GM12892 (cell line): ENCODE measurements at regions not wholly inside any gene's neighbourhood (a gene's known extent, or its start where the extent isn't known, plus 50 kb on each side); places are given as distances from the start of the nearest gene placed in this dataset.

Experiments used
- POLR2A ChIP-seq: IDR thresholded peaks from 2 replicates; pipeline ENCODE4 v1.6.1; 2011; ENCODE audit warnings: low read depth, low read length, control low read depth
- POLR2AphosphoS5 ChIP-seq: IDR thresholded peaks from 2 replicates; pipeline ENCODE4 v1.6.1; 2011; ENCODE audit warnings: low read depth, low read length, control low read depth
- TAF1 ChIP-seq: IDR thresholded peaks from 2 replicates; pipeline ENCODE4 v1.6.1; 2011; ENCODE audit warnings: low read depth, mild to moderate bottlenecking, control low read depth, low read length, borderline replicate concordance

DNA sequence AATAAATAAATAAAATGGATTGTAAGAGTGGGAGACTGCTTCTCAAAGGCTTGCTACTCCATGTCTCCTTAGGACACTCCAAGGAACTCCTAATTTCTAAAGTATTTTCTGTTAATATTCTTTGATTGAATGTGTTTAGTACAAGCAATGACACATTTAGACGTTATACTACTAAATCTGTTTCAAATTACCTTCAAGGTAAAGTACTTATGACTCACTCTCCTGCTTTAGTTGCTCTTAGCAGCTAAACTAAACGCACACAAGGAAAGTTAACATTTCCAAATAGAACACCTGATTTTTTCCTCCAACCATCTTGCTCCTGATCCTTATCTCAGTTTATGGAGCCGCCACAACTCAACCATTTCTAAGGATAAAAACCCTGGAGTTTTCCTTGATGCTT, 969.8 kb upstream of the ADGRL4 start:
- TF ChIP-seq POLR2AphosphoS5 (no peak), POLR2A (no peak), TAF1 (no peak)
